Small intestine (tissue), 7 donors: ENCODE measurements at regions not wholly inside any gene's neighbourhood (a gene's known extent, or its start where the extent isn't known, plus 50 kb on each side); places are given as distances from the start of the nearest gene placed in this dataset.
"Not testable (repeated sequence)": the region's sequence is repeated elsewhere in the genome, so short reads cannot be mapped to it uniquely, and the experiment has no call there.

Experiments used
- DNase-seq, 2 donors: peaks; one replicate each; pipeline versions ENCODE4 v3.0.0 to v3.0.0-alpha.2; 2013
- FAIRE-seq: peaks from 2 replicates; lab custom pipeline; 2012; peaks lifted over from hg19 to GRCh38; lab: Jason Lieb, UNC
- H3K27ac ChIP-seq, 3 donors: one replicate each; pipeline ENCODE4 v1.5.1; 2013; ENCODE audit warnings: low read length in 2 of 3, mild to moderate bottlenecking in 2 of 3, control low read depth in 1 of 3, inconsistent platforms in 1 of 3, low read depth in 1 of 3, moderate library complexity in 1 of 3
- H3K27me3 ChIP-seq, 3 donors: one replicate each; pipeline ENCODE4 v1.6.1; 2013; ENCODE audit warnings: low read length in 3 of 3, inconsistent platforms in 1 of 3; ENCODE audit not compliant: control insufficient read depth in 3 of 3, insufficient read depth in 3 of 3
- H3K36me3 ChIP-seq, 3 donors: one replicate each; pipeline ENCODE4 v1.6.1; 2013; ENCODE audit warnings: low read length in 3 of 3, inconsistent platforms in 1 of 3, low read depth in 1 of 3, mild to moderate bottlenecking in 1 of 3, moderate library complexity in 1 of 3; ENCODE audit not compliant: control insufficient read depth in 3 of 3, insufficient read depth in 2 of 3
- H3K4me1 ChIP-seq, 3 donors: one replicate each; pipeline ENCODE4 v1.6.1; 2013; ENCODE audit warnings: low read length in 2 of 3, inconsistent platforms in 1 of 3, low read depth in 1 of 3, mild to moderate bottlenecking in 1 of 3, moderate library complexity in 1 of 3; ENCODE audit not compliant: control insufficient read depth in 3 of 3, insufficient read depth in 2 of 3
- H3K4me3 ChIP-seq, 3 donors: one replicate each; pipeline ENCODE4 v1.5.1; 2013; ENCODE audit warnings: low read length in 3 of 3, control low read depth in 1 of 3, inconsistent platforms in 1 of 3, low read depth in 1 of 3, mild to moderate bottlenecking in 1 of 3, moderate library complexity in 1 of 3
- H3K9me3 ChIP-seq, 2 donors: one replicate each; pipeline ENCODE4 v1.6.1; 2013; ENCODE audit warnings: low read depth in 1 of 2, low read length in 1 of 2; ENCODE audit not compliant: control insufficient read depth in 2 of 2, insufficient read depth in 1 of 2
- WGBS, 3 donors: extraction: QIAGEN DNeasy Blood & Tissue Kit; methylation state at CpG; one replicate each; pipeline ENCODE4 v1.1.7; 2013; 5-methylcytosine and 5-hydroxymethylcytosine counted together
- donor health status: healthy with polysubstance abuse.
- donor health status: control.
- donor health status: control.
- donor health status: Bipolar disorder and iron deficiency.
- donor health status: healthy.

- 68 to 95% (median 84%) methylated on average over 1 of the region's 1 CpG for WGBS, 3 donors
- H3K27ac ChIP-seq, FAIRE-seq, H3K36me3 ChIP-seq, DNase-seq, H3K27me3 ChIP-seq, H3K4me3 ChIP-seq, H3K4me1 ChIP-seq: not testable (repeated sequence)
- H3K9me3 ChIP-seq = peaks cover 0 to 10% of the 10 kb centered on the region in 2 donors
Measured at GRCh38 chr10:109809954-109810353, 113.4 kb downstream of the XPNPEP1 start.

GRCh38 chr10:109801191-109801590 lies 122.1 kb downstream of the XPNPEP1 start:
- FAIRE-seq, H3K27me3 ChIP-seq, H3K4me3 ChIP-seq, H3K9me3 ChIP-seq, H3K27ac ChIP-seq, DNase-seq, H3K36me3 ChIP-seq, H3K4me1 ChIP-seq: not testable (repeated sequence)
- WGBS, 3 donors = 88 to 91% (median 89%) methylated on average over 14 of the region's 14 CpGs

GRCh38 chr10:109790647-109791046 lies 132.7 kb downstream of the XPNPEP1 start:
- FAIRE-seq (no peak), DNase-seq (no peak)
- Histone ChIP-seq H3K27me3 (no peaks in the 10 kb centered on the region), H3K4me3 (no peak overlapping the region), H3K9me3 (peaks cover 0 to 6% of the 10 kb centered on the region in 2 donors), H3K4me1 (no peaks in the 10 kb centered on the region), H3K36me3 (no peaks in the 10 kb centered on the region), H3K27ac (no peak overlapping the region)
- WGBS, 3 donors = 82 to 88% (median 84%) methylated on average over 4 of the region's 4 CpGs

GRCh38 chr10:109784236-109784635 lies 139.1 kb downstream of the XPNPEP1 start:
- FAIRE-seq (no peak), DNase-seq (no peak)
- 51 to 65% (median 58%) methylated on average over 3 of the region's 3 CpGs for WGBS, 3 donors
- Histone ChIP-seq H3K9me3 (no peaks in the 10 kb centered on the region), H3K4me1 (no peaks in the 10 kb centered on the region), H3K27ac (no peak overlapping the region), H3K4me3 (no peak overlapping the region), H3K36me3 (no peaks in the 10 kb centered on the region), H3K27me3 (no peaks in the 10 kb centered on the region)

- DNase-seq (no peak), FAIRE-seq (no peak)
- H3K27me3 ChIP-seq = no peaks in the 10 kb centered on the region
- H3K9me3 ChIP-seq = no peaks in the 10 kb centered on the region
- no peak overlapping the region for H3K27ac ChIP-seq
- WGBS, 3 donors = 72 to 84% (median 73%) methylated on average over 5 of the region's 5 CpGs
- H3K36me3 ChIP-seq = no peaks in the 10 kb centered on the region
- no peak overlapping the region for H3K4me3 ChIP-seq
- H3K4me1 ChIP-seq = no peaks in the 10 kb centered on the region
Measured at GRCh38 chr10:109783286-109783685, 140.0 kb downstream of the XPNPEP1 start.

- Histone ChIP-seq H3K36me3 (no peaks in the 10 kb centered on the region), H3K4me1 (no peaks in the 10 kb centered on the region), H3K27ac (no peak overlapping the region), H3K27me3 (no peaks in the 10 kb centered on the region), H3K9me3 (no peaks in the 10 kb centered on the region), H3K4me3 (no peak overlapping the region)
- DNase-seq (no peak), FAIRE-seq (no peak)
Measured at GRCh38 chr10:109780997-109781396, 142.3 kb downstream of the XPNPEP1 start.

- FAIRE-seq (no peak), DNase-seq (no peak)
- no peaks in the 10 kb centered on the region for H3K36me3 ChIP-seq
Measured at GRCh38 chr10:109778993-109779392, 144.3 kb downstream of the XPNPEP1 start.

GRCh38 chr10:109774121-109774440 lies 149.2 kb downstream of the XPNPEP1 start:
- DNase-seq (no peak), FAIRE-seq (no peak)
- Histone ChIP-seq H3K4me1 (peaks cover 0 to 2% (median 0%) of the 10 kb centered on the region in 3 donors), H3K27me3 (no peaks in the 10 kb centered on the region), H3K4me3 (no peak overlapping the region), H3K9me3 (no peaks in the 10 kb centered on the region), H3K27ac (no peak overlapping the region), H3K36me3 (no peaks in the 10 kb centered on the region)
- 40 to 43% (median 43%) methylated on average over 2 of the region's 2 CpGs for WGBS, 3 donors

More at GRCh38 chr10:109778993-109779392, 144.3 kb downstream of the XPNPEP1 start:
- H3K27me3 ChIP-seq = no peaks in the 10 kb centered on the region
- H3K4me3 ChIP-seq = no peak overlapping the region
- no peak overlapping the region for H3K27ac ChIP-seq
- H3K9me3 ChIP-seq = no peaks in the 10 kb centered on the region
- H3K4me1 ChIP-seq = peaks cover 0 to 2% (median 0%) of the 10 kb centered on the region in 3 donors
- WGBS, 3 donors = 69 to 93% (median 84%) methylated on average over 4 of the region's 4 CpGs
